ENCODE measurements at regions not wholly inside any gene's neighbourhood (a gene's known extent, or its start where the extent isn't known, plus 50 kb on each side); places are given as distances from the start of the nearest gene placed in this dataset.

DNA sequence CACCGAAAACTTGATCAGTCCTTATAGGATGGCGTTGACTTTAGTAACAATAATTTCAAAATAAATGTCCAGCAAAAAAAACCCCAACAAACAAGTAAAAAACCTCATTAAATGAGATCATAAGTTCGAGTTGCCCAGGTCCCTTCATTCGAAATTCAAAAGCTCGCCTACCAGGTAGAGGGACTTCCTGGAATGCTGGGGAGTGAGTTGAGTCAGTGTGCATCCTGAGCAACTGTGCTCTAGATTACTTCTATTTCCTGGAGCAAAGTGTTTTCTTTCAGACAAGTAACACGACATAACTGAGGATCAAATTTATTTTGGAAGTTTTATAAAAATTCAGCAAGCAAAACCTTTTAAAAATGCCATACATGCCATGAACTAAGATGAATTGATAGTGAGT is 511.9 kb upstream of the CITED2 start:
- TF ChIP-seq, protein P1, sequence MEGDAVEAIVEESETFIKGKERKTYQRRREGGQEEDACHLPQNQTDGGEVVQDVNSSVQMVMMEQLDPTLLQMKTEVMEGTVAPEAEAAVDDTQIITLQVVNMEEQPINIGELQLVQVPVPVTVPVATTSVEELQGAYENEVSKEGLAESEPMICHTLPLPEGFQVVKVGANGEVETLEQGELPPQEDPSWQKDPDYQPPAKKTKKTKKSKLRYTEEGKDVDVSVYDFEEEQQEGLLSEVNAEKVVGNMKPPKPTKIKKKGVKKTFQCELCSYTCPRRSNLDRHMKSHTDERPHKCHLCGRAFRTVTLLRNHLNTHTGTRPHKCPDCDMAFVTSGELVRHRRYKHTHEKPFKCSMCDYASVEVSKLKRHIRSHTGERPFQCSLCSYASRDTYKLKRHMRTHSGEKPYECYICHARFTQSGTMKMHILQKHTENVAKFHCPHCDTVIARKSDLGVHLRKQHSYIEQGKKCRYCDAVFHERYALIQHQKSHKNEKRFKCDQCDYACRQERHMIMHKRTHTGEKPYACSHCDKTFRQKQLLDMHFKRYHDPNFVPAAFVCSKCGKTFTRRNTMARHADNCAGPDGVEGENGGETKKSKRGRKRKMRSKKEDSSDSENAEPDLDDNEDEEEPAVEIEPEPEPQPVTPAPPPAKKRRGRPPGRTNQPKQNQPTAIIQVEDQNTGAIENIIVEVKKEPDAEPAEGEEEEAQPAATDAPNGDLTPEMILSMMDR (IDR thresholded peaks at IDR 0.05; ENCODE audit: poor library complexity), result no peak
- no peak for TF ChIP-seq EZH2phosphoT487 (IDR thresholded peaks at IDR 0.05; ENCODE audit: low read depth, severe bottlenecking, unreplicated experiment)
- no peak for TF ChIP-seq EZH2 (IDR thresholded peaks at IDR 0.05; ENCODE audit: borderline replicate concordance)
- 89% methylated on average over 6 of the region's 6 CpGs for WGBS (ENCODE audit: low lambda C conversion rate, missing lambda C conversion rate)
- H3K79me2 ChIP-seq, result no peaks in the 10 kb centered on the region

DNA sequence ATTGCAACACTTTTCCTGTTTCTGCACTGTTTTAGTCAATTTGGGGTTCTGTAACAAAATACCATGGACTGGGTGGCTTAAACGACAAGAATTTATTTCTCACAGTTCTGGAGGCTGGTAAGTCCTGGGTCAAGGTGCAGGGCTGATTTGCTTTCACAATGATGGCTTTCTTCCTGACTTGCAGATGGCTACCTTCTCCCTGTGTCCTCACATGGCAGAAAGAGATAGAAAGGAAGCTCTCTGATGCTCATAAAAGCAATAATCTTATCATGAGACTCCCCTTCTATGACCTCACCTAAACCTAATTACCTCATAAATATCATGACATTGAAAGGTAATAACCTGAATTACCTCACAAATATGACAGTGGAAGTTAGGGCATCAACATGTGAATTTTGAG is 511.5 kb upstream of the CITED2 start:
- H3K9me3 ChIP-seq (ENCODE audit: low read depth), result no peaks in the 10 kb centered on the region
- H3K79me2 ChIP-seq, result no peaks in the 10 kb centered on the region
- no peak overlapping the region for H3K27ac ChIP-seq
- H3K4me1 ChIP-seq (ENCODE audit: insufficient read depth), result peaks cover 34% of the 10 kb centered on the region
- no peak for DNase-seq (ENCODE audit: low spot score)
- H4K20me1 ChIP-seq (ENCODE audit: insufficient read depth, poor library complexity, severe bottlenecking), result no peaks in the 10 kb centered on the region
- H3K4me2 ChIP-seq, result no peak overlapping the region
- WGBS (ENCODE audit: low lambda C conversion rate, missing lambda C conversion rate), result 36% methylated on average over 1 of the region's 1 CpG
- no peak overlapping the region for H3K4me3 ChIP-seq
- no peaks in the 10 kb centered on the region for H3K36me3 ChIP-seq (replicated peaks; ENCODE audit: insufficient read depth, low read depth)
- no peaks in the 10 kb centered on the region for H3K27me3 ChIP-seq
- no peaks in the 10 kb centered on the region for H3K9me2 ChIP-seq (replicated peaks; ENCODE audit: insufficient read depth)
- H2AFZ ChIP-seq, result no peak overlapping the region
- TF ChIP-seq EZH2 (IDR thresholded peaks at IDR 0.05; ENCODE audit: borderline replicate concordance) (no peak), EZH2phosphoT487 (IDR thresholded peaks at IDR 0.05; ENCODE audit: low read depth, severe bottlenecking, unreplicated experiment) (no peak)
- TF ChIP-seq, protein P1 (IDR thresholded peaks at IDR 0.05; ENCODE audit: poor library complexity), result no peak

More for the DNA sequence above, 511.9 kb upstream of the CITED2 start:
- no peak overlapping the region for H3K4me2 ChIP-seq
- H3K4me3 ChIP-seq, result no peak overlapping the region
- no peaks in the 10 kb centered on the region for H3K9me3 ChIP-seq (ENCODE audit: low read depth)
- H3K27me3 ChIP-seq, result no peaks in the 10 kb centered on the region
- no peak for DNase-seq (ENCODE audit: low spot score)
- H3K4me1 ChIP-seq (ENCODE audit: insufficient read depth), result peaks cover 34% of the 10 kb centered on the region
- no peak overlapping the region for H2AFZ ChIP-seq
- no peaks in the 10 kb centered on the region for H3K9me2 ChIP-seq (replicated peaks; ENCODE audit: insufficient read depth)
- H3K27ac ChIP-seq, result no peak overlapping the region
- H3K36me3 ChIP-seq (replicated peaks; ENCODE audit: insufficient read depth, low read depth), result no peaks in the 10 kb centered on the region
- H4K20me1 ChIP-seq (ENCODE audit: insufficient read depth, poor library complexity, severe bottlenecking), result no peaks in the 10 kb centered on the region

DNA sequence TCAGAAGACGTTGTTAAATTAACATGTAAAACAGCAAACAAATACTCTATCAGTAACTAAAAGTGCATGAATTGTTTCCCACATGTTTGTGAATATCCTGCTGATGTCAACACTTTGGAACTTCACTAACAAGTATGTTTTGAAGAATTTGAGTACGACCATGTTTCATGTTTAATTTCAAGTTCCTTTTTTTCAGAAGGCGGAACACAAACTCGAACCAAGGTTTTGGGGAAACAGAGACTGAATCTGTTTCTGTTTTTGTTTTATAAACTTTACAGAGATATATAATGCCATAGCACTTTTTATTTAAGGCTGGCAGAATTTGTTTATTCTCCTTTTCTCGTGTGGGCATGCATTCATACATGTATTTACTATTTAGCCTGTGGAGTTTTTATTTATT is 509.3 kb upstream of the CITED2 start:
- no peaks in the 10 kb centered on the region for H3K9me2 ChIP-seq (replicated peaks; ENCODE audit: insufficient read depth)
- DNase-seq (ENCODE audit: low spot score), result no peak
- no peak overlapping the region for H3K4me3 ChIP-seq
- H3K9me3 ChIP-seq (ENCODE audit: low read depth), result no peaks in the 10 kb centered on the region
- H3K27me3 ChIP-seq, result no peaks in the 10 kb centered on the region
- H3K4me1 ChIP-seq (ENCODE audit: insufficient read depth), result peaks cover 32% of the 10 kb centered on the region
- no peaks in the 10 kb centered on the region for H3K79me2 ChIP-seq
- no peak overlapping the region for H3K4me2 ChIP-seq
- peak overlapping the region; percentile 41 for H3K27ac ChIP-seq
- TF ChIP-seq EZH2 (IDR thresholded peaks at IDR 0.05; ENCODE audit: borderline replicate concordance), result no peak
- no peak for TF ChIP-seq EZH2phosphoT487 (IDR thresholded peaks at IDR 0.05; ENCODE audit: low read depth, severe bottlenecking, unreplicated experiment)
- TF ChIP-seq, protein P1 (IDR thresholded peaks at IDR 0.05; ENCODE audit: poor library complexity), result no peak
- no peak overlapping the region for H2AFZ ChIP-seq
- 70% methylated on average over 5 of the region's 5 CpGs for WGBS (ENCODE audit: low lambda C conversion rate, missing lambda C conversion rate)
- no peaks in the 10 kb centered on the region for H3K36me3 ChIP-seq (replicated peaks; ENCODE audit: insufficient read depth, low read depth)
- H4K20me1 ChIP-seq (ENCODE audit: insufficient read depth, poor library complexity, severe bottlenecking), result no peaks in the 10 kb centered on the region

Data from hepatocyte (in vitro differentiated cells).